NB4 (cell line): ENCODE measurements at regions not wholly inside any gene's neighbourhood (a gene's known extent, or its start where the extent isn't known, plus 50 kb on each side); places are given as distances from the start of the nearest gene placed in this dataset.

Source experiments
- CTCF ChIP-seq: IDR thresholded peaks from one replicate; pipeline ENCODE4 v1.5.1; 2012; ENCODE audit warnings: low read depth, low read length
- MAX ChIP-seq: IDR thresholded peaks from 2 replicates; pipeline ENCODE4 v1.6.1; 2011; ENCODE audit warnings: low read depth, low read length
- MYC ChIP-seq: IDR thresholded peaks from 2 replicates; pipeline ENCODE4 v1.6.1; 2011; ENCODE audit warnings: low read depth, low read length
- POLR2A ChIP-seq: IDR thresholded peaks from 2 replicates; pipeline ENCODE4 v1.6.1; 2011; ENCODE audit warnings: mild to moderate bottlenecking; ENCODE audit not compliant: insufficient read length; ENCODE audit errors: extremely low read depth

- peak; percentile 14 for TF ChIP-seq CTCF
- no peak for TF ChIP-seq POLR2A
- TF ChIP-seq MAX = no peak
- TF ChIP-seq MYC = no peak
Measured at GRCh38 chr10:130763491-130763890, 548.0 kb downstream of the TCERG1L start.
